GM12878 (cell line): ENCODE measurements at regions not wholly inside any gene's neighbourhood (a gene's known extent, or its start where the extent isn't known, plus 50 kb on each side); places are given as distances from the start of the nearest gene placed in this dataset.

Source experiments
- ATAC-seq: fragments of 200-7000 bp; cut with Tn5 transposase; 3 replicates; pipeline ENCODE4 v1.9.1; 2020; ENCODE audit warnings: mild to moderate bottlenecking, moderate library complexity
- BruUV-seq: library from RNA; stranded (reverse); fragments of 400-500 nt; replicated peaks from 2 replicates; lab custom pipeline; 2021; lab: Mats Ljungman, UMichigan
- CTCF ChIA-PET: fragments of 300-600 bp; sonication (Branson Sonifier 250); formaldehyde crosslinking; extraction: SDS; loops from one replicate; lab custom pipeline; 2021; ENCODE audit warnings: inconsistent platforms; lab: Yijun Ruan, JAX
- POLR2A ChIA-PET: fragments of 350-600 bp; formaldehyde crosslinking; extraction: SDS; loops from one replicate; lab custom pipeline; 2021; ENCODE audit warnings: inconsistent platforms; lab: Charles Lee
- RAD21 ChIA-PET: fragments of 300-600 bp; sonication (Branson Sonifier 250); formaldehyde crosslinking; loops from one replicate; lab custom pipeline; 2023; ENCODE audit warnings: antibody characterized with exemption; ENCODE audit not compliant: unreplicated experiment; lab: Charles Lee
- SMC1A ChIA-PET: fragments of 300-600 bp; sonication (Branson Sonifier 250); formaldehyde crosslinking; loops from one replicate; lab custom pipeline; 2023; ENCODE audit not compliant: unreplicated experiment, uncharacterized antibody; lab: Charles Lee
- DNase-seq: peaks from one replicate; pipeline ENCODE4 v3.0.0-alpha.2; 2011; ENCODE audit warnings: low read depth, low spot score
- FAIRE-seq: peaks from 3 replicates; lab custom pipeline; 2011; peaks lifted over from hg19 to GRCh38; lab: Jason Lieb, UNC
- H2AFZ ChIP-seq: 2 replicates; pipeline ENCODE4 v1.6.0; 2011; ENCODE audit warnings: low read depth, low read length, control low read depth; ENCODE audit not compliant: control insufficient read depth
- H3K27ac ChIP-seq: 2 replicates; pipeline ENCODE4 v1.5.1; 2011; ENCODE audit warnings: control low read depth; ENCODE audit not compliant: control insufficient read depth, insufficient read depth
- H3K27me3 ChIP-seq, 2 experiments: replicated peaks in 1 of 2; 2 replicates each; pipeline versions ENCODE4 v1.6.0 to v1.6.1; 2011; ENCODE audit warnings: low read length in 1 of 2; ENCODE audit not compliant: control insufficient read depth in 2 of 2, insufficient read depth in 2 of 2
- H3K36me3 ChIP-seq, 2 experiments: 2 replicates each; pipeline ENCODE4 v1.5.1; 2011; ENCODE audit warnings: low read length in 1 of 2; ENCODE audit not compliant: control insufficient read depth in 2 of 2, insufficient read depth in 2 of 2
- H3K4me1 ChIP-seq: 2 replicates; pipeline ENCODE4 v1.6.1; 2011; ENCODE audit warnings: mild to moderate bottlenecking, low read length, moderate library complexity, mixed read lengths; ENCODE audit not compliant: control insufficient read depth, insufficient read depth
- H3K4me2 ChIP-seq: 2 replicates; pipeline ENCODE4 v1.6.0; 2011; ENCODE audit warnings: control low read depth; ENCODE audit not compliant: control insufficient read depth, insufficient read depth
- H3K4me3 ChIP-seq: fragments of 200-600 bp; sonication (generic); 2 replicates; pipeline ENCODE4 v1.5.1; 2016
- H3K79me2 ChIP-seq: 2 replicates; pipeline ENCODE4 v1.6.0; 2011; ENCODE audit warnings: low read length; ENCODE audit not compliant: control insufficient read depth, insufficient read depth
- H3K9ac ChIP-seq: 2 replicates; pipeline ENCODE4 v1.8.0; 2011; ENCODE audit warnings: low read length, control low read depth, mixed read lengths; ENCODE audit not compliant: control insufficient read depth, insufficient read depth
- H3K9me3 ChIP-seq: replicated peaks from 3 replicates; pipeline ENCODE4 v1.5.1; 2011; ENCODE audit warnings: mild to moderate bottlenecking, low read length; ENCODE audit not compliant: control insufficient read depth, insufficient read depth
- H4K20me1 ChIP-seq: 2 replicates; pipeline ENCODE4 v1.6.0; 2011; ENCODE audit not compliant: control insufficient read depth, insufficient read depth
- CREB1 ChIP-seq: IDR thresholded peaks from 2 replicates; pipeline ENCODE4 v1.6.1; 2012; ENCODE audit warnings: low read depth, mild to moderate bottlenecking, inconsistent platforms
- KDM1A ChIP-seq: fragments of 200-600 bp; sonication (generic); IDR thresholded peaks from 2 replicates; pipeline ENCODE4 v1.6.1; 2016; ENCODE audit warnings: borderline replicate concordance
- RAD21 ChIP-seq: IDR thresholded peaks from 2 replicates; pipeline ENCODE4 v1.6.1; 2011; ENCODE audit warnings: mild to moderate bottlenecking, low read depth, low read length, moderate library complexity; ENCODE audit not compliant: insufficient read depth
- RB1 ChIP-seq: fragments of 450-650 bp; formaldehyde crosslinking; IDR thresholded peaks from 2 replicates; pipeline ENCODE4 v1.6.1; 2017; ENCODE audit warnings: mild to moderate bottlenecking, borderline replicate concordance
- RCOR1 ChIP-seq: conservative IDR thresholded peaks from 2 replicates; pipeline ENCODE4 v1.6.1; 2012; ENCODE audit warnings: low read depth, low read length, improper control_type of control experiment
- SMC3 ChIP-seq: IDR thresholded peaks from 2 replicates; pipeline ENCODE4 v1.6.1; 2011; ENCODE audit warnings: low read length, improper control_type of control experiment, borderline replicate concordance
- SP1 ChIP-seq: IDR thresholded peaks from one replicate; pipeline ENCODE4 v1.6.1; 2011; ENCODE audit warnings: low read depth, low read length
- SRF ChIP-seq, 2 experiments: IDR thresholded peaks; 2 replicates each; pipeline ENCODE4 v1.6.1; 2011; ENCODE audit warnings: low read depth in 2 of 2, low read length in 2 of 2, mild to moderate bottlenecking in 1 of 2, moderate library complexity in 1 of 2
- WGBS: methylation state at CpG from one replicate; pipeline ENCODE4 v1.1.6; 2016; ENCODE audit warnings: low lambda C conversion rate; ENCODE audit not compliant: insufficient replicate concordance, insufficient coverage; ENCODE audit errors: missing lambda C conversion rate; 5-methylcytosine and 5-hydroxymethylcytosine counted together
- in situ Hi-C: fragments of 300-500 bp; cut with MboI; formaldehyde crosslinking; loops from 9 replicates; pipeline ENCODE4 v1.14.3; 2018; ENCODE audit warnings: mixed read lengths
- intact Hi-C: fragments of 100-400 bp; cut with micrococcal nuclease; formaldehyde crosslinking; loops from one replicate; pipeline ENCODE4 v1.14.2; 2022; ENCODE audit not compliant: unreplicated experiment
- TF ChIP-seq, protein P1 (sequence below): IDR thresholded peaks from 2 replicates; pipeline ENCODE4 v1.6.1; 2012; ENCODE audit warnings: low read depth, low read length, improper control_type of control experiment
- TF ChIP-seq, protein P2 (sequence below), 3 experiments: IDR thresholded peaks in 2 of 3; conservative IDR thresholded peaks in 1 of 3; 2 replicates each; pipeline ENCODE4 v1.5.1; 2011; ENCODE audit warnings: low read depth in 3 of 3, low read length in 3 of 3, mild to moderate bottlenecking in 3 of 3, control low read depth in 2 of 3, moderate library complexity in 2 of 3, inconsistent platforms in 1 of 3, mixed read lengths in 1 of 3; ENCODE audit not compliant: control insufficient read depth in 2 of 3, insufficient read depth in 1 of 3; ENCODE audit errors: extremely low read depth in 1 of 3

DNA sequence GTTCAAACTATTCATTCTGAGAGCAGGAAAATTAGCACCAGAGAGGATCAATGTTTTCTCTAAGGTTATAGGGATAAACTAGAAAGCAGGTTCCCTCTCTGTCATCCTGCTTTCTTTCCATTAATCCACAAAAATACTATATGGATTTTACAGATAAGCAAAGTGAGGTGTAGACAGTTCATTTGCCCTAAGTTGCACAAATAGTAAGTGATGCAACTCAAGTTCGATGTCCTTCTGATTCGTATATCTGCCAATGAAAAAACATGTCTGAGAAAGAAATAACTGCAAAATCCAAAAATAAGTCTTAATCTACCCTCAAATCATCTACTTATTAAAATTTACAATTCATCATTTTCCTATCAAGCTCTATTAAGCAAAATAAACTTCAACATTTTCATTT, 254.6 kb upstream of the USP15 start (continued):
- TF ChIP-seq, protein P1, sequence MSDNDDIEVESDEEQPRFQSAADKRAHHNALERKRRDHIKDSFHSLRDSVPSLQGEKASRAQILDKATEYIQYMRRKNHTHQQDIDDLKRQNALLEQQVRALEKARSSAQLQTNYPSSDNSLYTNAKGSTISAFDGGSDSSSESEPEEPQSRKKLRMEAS: no peak

DNA sequence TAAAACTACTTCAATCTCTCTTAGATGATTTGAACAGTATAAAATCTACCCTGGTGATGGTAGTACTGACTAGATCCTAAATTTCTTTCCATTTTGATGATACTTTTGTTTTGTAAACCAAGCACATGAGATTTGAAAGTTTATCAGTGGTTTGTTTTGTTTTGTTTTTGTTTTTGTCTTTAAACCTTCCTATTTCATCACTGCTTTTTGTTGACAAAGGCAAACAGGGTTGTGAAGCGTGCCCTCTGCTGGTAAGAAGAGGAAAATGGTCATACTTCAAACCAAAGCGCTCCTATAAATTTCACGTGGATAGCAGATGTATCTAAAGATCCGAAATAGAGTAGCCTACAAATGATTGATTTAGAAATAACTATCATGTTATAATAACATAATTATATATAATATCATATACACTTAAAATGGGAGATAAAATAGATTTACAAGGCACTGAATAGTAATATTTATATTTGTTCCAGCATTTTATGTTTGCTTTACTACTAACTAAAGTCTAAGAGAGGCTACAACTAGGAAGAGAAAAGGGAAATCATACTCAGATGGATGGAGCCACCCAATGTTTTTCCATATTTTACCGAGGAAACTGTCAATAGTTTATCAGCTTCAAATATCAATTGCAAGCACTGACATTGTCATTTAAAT, 254.0 kb upstream of the USP15 start:
- no peaks in the 10 kb centered on the region for H3K79me2 ChIP-seq
- peak; percentile 65 for TF ChIP-seq RAD21
- no peak for TF ChIP-seq RB1
- no peak for TF ChIP-seq CREB1
- no peak for TF ChIP-seq SRF (IDR thresholded peaks at IDR 0.05; ENCODE audit: low read depth in 2 of 2, low read length in 2 of 2)
- no peak for TF ChIP-seq RCOR1
- TF ChIP-seq SP1: no peak
- TF ChIP-seq KDM1A: no peak
- TF ChIP-seq, protein P2, sequence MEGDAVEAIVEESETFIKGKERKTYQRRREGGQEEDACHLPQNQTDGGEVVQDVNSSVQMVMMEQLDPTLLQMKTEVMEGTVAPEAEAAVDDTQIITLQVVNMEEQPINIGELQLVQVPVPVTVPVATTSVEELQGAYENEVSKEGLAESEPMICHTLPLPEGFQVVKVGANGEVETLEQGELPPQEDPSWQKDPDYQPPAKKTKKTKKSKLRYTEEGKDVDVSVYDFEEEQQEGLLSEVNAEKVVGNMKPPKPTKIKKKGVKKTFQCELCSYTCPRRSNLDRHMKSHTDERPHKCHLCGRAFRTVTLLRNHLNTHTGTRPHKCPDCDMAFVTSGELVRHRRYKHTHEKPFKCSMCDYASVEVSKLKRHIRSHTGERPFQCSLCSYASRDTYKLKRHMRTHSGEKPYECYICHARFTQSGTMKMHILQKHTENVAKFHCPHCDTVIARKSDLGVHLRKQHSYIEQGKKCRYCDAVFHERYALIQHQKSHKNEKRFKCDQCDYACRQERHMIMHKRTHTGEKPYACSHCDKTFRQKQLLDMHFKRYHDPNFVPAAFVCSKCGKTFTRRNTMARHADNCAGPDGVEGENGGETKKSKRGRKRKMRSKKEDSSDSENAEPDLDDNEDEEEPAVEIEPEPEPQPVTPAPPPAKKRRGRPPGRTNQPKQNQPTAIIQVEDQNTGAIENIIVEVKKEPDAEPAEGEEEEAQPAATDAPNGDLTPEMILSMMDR (IDR thresholded peaks at IDR 0.05 in 2 of 3, conservative IDR thresholded peaks at IDR 0.05 in 1 of 3; ENCODE audit: control insufficient read depth in 2 of 3, extremely low read depth in 1 of 3, insufficient read depth in 1 of 3, low read depth in 3 of 3, low read length in 3 of 3): peak; percentile 58 to 67 (median 60)
- TF ChIP-seq SMC3: peak; percentile 54; the same call in 1 of the 2 replicates
- TF ChIP-seq, all 136 proteins: peak for 3
- no peaks in the 10 kb centered on the region for H3K9me3 ChIP-seq
- no peaks in the 10 kb centered on the region for H3K4me1 ChIP-seq
- in situ Hi-C loops (no loop called here), intact Hi-C loops (loop anchor here (5.0 kb wide), 1 partner anchor 181 kb away; no protein-coding TSS in a partner anchor)
- no peaks in the 10 kb centered on the region for H3K27me3 ChIP-seq
- BruUV-seq: no TSS peak
- H4K20me1 ChIP-seq: no peaks in the 10 kb centered on the region
- H2AFZ ChIP-seq: no peak overlapping the region
- ChIA-PET RAD21 (no interaction called here), SMC1A (no interaction called here), CTCF (interaction anchor here (1.1 to 1.2 kb wide), 4 partner anchors 12 to 187 kb away, joined by 3 to 4 read pairs (median 3); a partner anchor contains a TSS), POLR2A (no interaction called here)
- FAIRE-seq (peak; percentile 54), ATAC-seq (peak; percentile 52; the same call in 2 of the 3 replicates), DNase-seq (no peak)
- no peak overlapping the region for H3K4me2 ChIP-seq
- no peak overlapping the region for H3K27ac ChIP-seq
- under 1% methylated on average over 5 of the region's 5 CpGs for WGBS
- H3K4me3 ChIP-seq: no peak overlapping the region
- no peaks in the 10 kb centered on the region for H3K36me3 ChIP-seq
- H3K9ac ChIP-seq: no peak overlapping the region
